ENCODE measurements at regions not wholly inside any gene's neighbourhood (a gene's known extent, or its start where the extent isn't known, plus 50 kb on each side); places are given as distances from the start of the nearest gene placed in this dataset.

DNA sequence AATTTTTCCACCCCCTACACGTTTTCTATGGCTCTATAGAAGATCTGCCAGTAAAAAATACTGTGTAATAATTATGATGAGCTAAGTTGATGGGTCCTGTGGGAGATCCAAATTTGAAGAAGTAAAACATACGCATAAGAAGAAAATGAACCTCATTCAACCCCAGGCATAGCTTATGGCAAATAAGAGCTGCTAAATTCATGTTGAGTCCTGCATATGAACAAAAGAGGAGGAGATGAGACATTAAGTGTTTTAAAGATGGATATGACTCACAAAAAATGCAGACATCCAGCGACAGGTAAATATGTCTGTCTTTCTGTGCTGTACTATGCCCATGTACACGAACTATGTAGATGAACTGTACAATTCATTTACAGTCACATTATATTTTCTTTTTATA is 101.9 kb downstream of the LIG4 start:
- Histone ChIP-seq H3F3A (ENCODE audit: low read depth) (no peaks in the 10 kb centered on the region), H3K9ac (ENCODE audit: low read depth, low read length, poor library complexity, severe bottlenecking) (no peak overlapping the region)
- TF ChIP-seq EZH2phosphoT487 (IDR thresholded peaks at IDR 0.05; ENCODE audit: borderline replicate concordance): no peak
- TF ChIP-seq, protein P1, sequence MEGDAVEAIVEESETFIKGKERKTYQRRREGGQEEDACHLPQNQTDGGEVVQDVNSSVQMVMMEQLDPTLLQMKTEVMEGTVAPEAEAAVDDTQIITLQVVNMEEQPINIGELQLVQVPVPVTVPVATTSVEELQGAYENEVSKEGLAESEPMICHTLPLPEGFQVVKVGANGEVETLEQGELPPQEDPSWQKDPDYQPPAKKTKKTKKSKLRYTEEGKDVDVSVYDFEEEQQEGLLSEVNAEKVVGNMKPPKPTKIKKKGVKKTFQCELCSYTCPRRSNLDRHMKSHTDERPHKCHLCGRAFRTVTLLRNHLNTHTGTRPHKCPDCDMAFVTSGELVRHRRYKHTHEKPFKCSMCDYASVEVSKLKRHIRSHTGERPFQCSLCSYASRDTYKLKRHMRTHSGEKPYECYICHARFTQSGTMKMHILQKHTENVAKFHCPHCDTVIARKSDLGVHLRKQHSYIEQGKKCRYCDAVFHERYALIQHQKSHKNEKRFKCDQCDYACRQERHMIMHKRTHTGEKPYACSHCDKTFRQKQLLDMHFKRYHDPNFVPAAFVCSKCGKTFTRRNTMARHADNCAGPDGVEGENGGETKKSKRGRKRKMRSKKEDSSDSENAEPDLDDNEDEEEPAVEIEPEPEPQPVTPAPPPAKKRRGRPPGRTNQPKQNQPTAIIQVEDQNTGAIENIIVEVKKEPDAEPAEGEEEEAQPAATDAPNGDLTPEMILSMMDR (conservative IDR thresholded peaks at IDR 0.05; ENCODE audit: low read length): no peak

DNA sequence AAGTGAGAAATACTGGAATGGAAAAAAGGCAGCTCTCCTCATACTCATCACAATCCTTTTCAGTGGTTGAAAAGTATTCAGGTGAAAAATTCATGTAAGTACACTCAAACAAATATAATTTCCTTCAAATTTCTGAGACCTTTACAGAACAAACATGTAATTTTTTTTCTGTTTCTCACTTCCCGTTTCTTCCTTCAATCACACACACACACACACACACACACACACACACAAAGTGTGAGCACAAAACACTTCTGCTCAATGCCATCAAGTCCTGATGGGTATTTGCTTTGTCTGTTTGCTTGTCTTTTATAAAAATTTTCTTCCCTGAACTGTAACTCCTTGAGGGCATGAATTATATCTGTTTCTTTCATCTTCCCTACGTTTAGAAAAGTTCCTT is 110.6 kb downstream of the LIG4 start:
- Histone ChIP-seq H3K79me2 (ENCODE audit: insufficient read depth, low read length) (no peaks in the 10 kb centered on the region), H3K9me2 (replicated peaks; ENCODE audit: low read depth, low read length) (no peaks in the 10 kb centered on the region), H3K9me3 (ENCODE audit: insufficient read depth, low read depth, low read length) (no peaks in the 10 kb centered on the region; the same call in 1 of the 2 replicates), H3K36me3 (ENCODE audit: insufficient read depth, low read length) (no peaks in the 10 kb centered on the region), H3K27me3 (ENCODE audit: insufficient read depth, low read length, poor library complexity, severe bottlenecking) (no peaks in the 10 kb centered on the region), H2AFZ (ENCODE audit: low read length) (no peak overlapping the region), H3F3A (ENCODE audit: low read depth) (no peaks in the 10 kb centered on the region), H3K4me1 (ENCODE audit: insufficient read depth, low read length, poor library complexity, severe bottlenecking) (no peaks in the 10 kb centered on the region), H3K9ac (ENCODE audit: low read depth, low read length, poor library complexity, severe bottlenecking) (no peak overlapping the region), H3K4me2 (ENCODE audit: low read depth, low read length, poor library complexity, severe bottlenecking) (no peak overlapping the region), H3K4me3 (ENCODE audit: low read length, poor library complexity, severe bottlenecking) (no peak overlapping the region), H4K20me1 (ENCODE audit: insufficient read depth, low read length, poor library complexity, severe bottlenecking) (no peaks in the 10 kb centered on the region)
- no peak for TF ChIP-seq EZH2phosphoT487 (IDR thresholded peaks at IDR 0.05; ENCODE audit: borderline replicate concordance)
- TF ChIP-seq, protein P1 (conservative IDR thresholded peaks at IDR 0.05; ENCODE audit: low read length): no peak

More for the DNA sequence above, 101.9 kb downstream of the LIG4 start:
- no peak overlapping the region for H2AFZ ChIP-seq (ENCODE audit: low read length)
- H3K4me2 ChIP-seq (ENCODE audit: low read depth, low read length, poor library complexity, severe bottlenecking): no peak overlapping the region
- no peaks in the 10 kb centered on the region for H3K36me3 ChIP-seq (ENCODE audit: insufficient read depth, low read length)
- no peaks in the 10 kb centered on the region for H3K9me2 ChIP-seq (replicated peaks; ENCODE audit: low read depth, low read length)
- H3K9me3 ChIP-seq (ENCODE audit: insufficient read depth, low read depth, low read length): no peaks in the 10 kb centered on the region
- H3K27me3 ChIP-seq (ENCODE audit: insufficient read depth, low read length, poor library complexity, severe bottlenecking): no peaks in the 10 kb centered on the region
- H3K79me2 ChIP-seq (ENCODE audit: insufficient read depth, low read length): no peaks in the 10 kb centered on the region
- H3K4me3 ChIP-seq (ENCODE audit: low read length, poor library complexity, severe bottlenecking): no peak overlapping the region
- H4K20me1 ChIP-seq (ENCODE audit: insufficient read depth, low read length, poor library complexity, severe bottlenecking): no peaks in the 10 kb centered on the region
- H3K4me1 ChIP-seq (ENCODE audit: insufficient read depth, low read length, poor library complexity, severe bottlenecking): no peaks in the 10 kb centered on the region

DNA sequence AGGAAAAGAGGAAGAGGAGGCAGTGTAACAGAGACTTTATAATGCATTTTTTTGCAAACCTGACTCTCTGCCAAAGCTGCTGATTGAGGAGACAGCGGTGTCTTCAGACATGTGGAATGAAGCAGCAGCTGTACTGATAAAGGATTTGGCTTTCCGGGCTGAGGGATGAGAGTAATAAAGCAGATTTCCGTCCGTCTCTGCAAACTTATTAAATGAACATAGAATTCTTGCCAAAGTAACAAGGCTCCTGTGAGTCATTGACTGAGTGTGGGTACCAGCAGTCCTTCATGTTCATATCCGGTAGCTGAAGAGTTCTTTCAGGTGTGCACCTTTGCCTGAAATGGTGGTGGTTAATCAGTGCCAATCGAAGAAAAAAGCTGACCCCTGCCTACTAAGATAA is 112.6 kb downstream of the LIG4 start:
- no peak for TF ChIP-seq EZH2phosphoT487 (IDR thresholded peaks at IDR 0.05; ENCODE audit: borderline replicate concordance)
- TF ChIP-seq, protein P1 (conservative IDR thresholded peaks at IDR 0.05; ENCODE audit: low read length): no peak
- no peak overlapping the region for H2AFZ ChIP-seq (ENCODE audit: low read length)

More for the DNA sequence above, 112.6 kb downstream of the LIG4 start:
- no peaks in the 10 kb centered on the region for H3K4me1 ChIP-seq (ENCODE audit: insufficient read depth, low read length, poor library complexity, severe bottlenecking)
- no peak overlapping the region for H3K4me3 ChIP-seq (ENCODE audit: low read length, poor library complexity, severe bottlenecking)
- no peaks in the 10 kb centered on the region for H3K27me3 ChIP-seq (ENCODE audit: insufficient read depth, low read length, poor library complexity, severe bottlenecking)
- no peaks in the 10 kb centered on the region for H3K79me2 ChIP-seq (ENCODE audit: insufficient read depth, low read length)
- no peaks in the 10 kb centered on the region for H4K20me1 ChIP-seq (ENCODE audit: insufficient read depth, low read length, poor library complexity, severe bottlenecking)
- H3K9me2 ChIP-seq (replicated peaks; ENCODE audit: low read depth, low read length): no peaks in the 10 kb centered on the region; the same call in 1 of the 2 replicates
- H3K9me3 ChIP-seq (ENCODE audit: insufficient read depth, low read depth, low read length): no peaks in the 10 kb centered on the region; the same call in 1 of the 2 replicates
- no peak overlapping the region for H3K4me2 ChIP-seq (ENCODE audit: low read depth, low read length, poor library complexity, severe bottlenecking)
- H3F3A ChIP-seq (ENCODE audit: low read depth): no peaks in the 10 kb centered on the region
- no peaks in the 10 kb centered on the region for H3K36me3 ChIP-seq (ENCODE audit: insufficient read depth, low read length)
- no peak overlapping the region for H3K9ac ChIP-seq (ENCODE audit: low read depth, low read length, poor library complexity, severe bottlenecking)
